ENCODE measurements at regions not wholly inside any gene's neighbourhood (a gene's known extent, or its start where the extent isn't known, plus 50 kb on each side); places are given as distances from the start of the nearest gene placed in this dataset.
A peak's percentile ranks its signal among the peaks of the same experiment; 100 is the strongest.

DNA sequence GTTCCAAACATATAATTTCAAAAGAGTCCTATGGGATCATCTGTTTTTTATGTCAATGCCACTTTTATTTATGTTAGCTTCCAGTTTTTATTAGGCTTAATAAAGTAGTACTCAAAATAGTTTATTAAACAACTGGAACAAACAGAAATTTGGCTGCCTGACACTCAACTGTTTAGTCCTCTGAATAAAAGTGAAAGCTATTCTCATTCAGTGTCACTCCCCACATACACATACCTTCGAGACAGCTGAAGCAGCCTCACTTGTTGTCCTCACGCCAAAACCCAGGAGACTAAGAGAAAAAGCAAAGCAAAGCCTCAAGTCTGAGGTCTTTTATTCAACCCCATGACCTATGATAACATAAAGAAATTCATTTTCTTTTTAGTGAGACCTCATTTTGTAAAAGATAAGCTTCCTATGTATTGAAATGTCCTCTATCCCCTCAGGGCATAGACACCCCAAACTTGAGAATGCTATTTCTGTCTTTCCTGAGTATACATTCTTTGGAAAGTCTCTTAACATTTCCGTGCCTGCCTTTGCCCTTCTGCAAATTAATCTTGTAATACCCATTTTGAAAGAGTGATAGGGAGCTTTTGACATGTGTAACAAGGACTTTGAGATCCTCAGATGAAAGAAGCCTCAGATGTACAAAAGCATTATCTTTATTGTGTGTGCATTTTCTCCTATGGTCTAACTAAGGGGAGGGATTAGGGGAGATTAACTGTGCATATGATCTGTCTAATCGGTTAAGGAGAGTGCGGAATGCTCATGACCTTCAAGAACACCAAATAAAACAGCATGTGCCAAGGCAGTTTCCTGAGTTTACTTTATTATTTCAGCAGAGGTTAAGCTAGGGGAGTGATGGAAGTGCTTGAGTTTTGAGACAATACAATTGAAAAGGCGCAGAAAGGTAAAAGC lies 1523.7 kb upstream of the PIK3C3 start:
- Histone ChIP-seq H3K4me3 (no peak overlapping the region), H3K36me3 (no peaks in the 10 kb centered on the region), H3K9me3 (no peaks in the 10 kb centered on the region), H3K27me3 (no peaks in the 10 kb centered on the region)
- no peak for DNase-seq

DNA sequence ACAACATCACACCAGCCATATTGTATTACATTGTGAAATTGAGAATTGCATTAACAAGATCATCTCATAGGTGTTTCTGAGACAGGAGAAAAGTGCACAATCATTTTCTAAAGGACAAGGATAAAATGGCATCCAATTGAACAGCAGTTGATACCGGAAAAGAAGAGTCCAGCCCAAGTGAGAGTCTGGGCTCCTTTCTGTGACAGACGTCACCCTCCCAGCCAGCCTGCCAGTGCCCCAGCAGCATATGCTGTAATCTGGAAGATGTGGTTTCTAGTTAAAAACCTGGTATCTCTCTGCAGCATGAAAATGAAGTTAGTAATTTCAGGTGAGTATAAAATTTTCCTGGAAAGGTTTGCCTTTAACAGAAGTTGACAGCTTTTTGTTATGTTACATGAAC lies 1531.7 kb upstream of the PIK3C3 start:
- Histone ChIP-seq H3K9me3 (no peaks in the 10 kb centered on the region), H3K36me3 (no peaks in the 10 kb centered on the region), H3K27me3 (no peaks in the 10 kb centered on the region), H3K4me3 (no peak overlapping the region)
- DNase-seq = no peak

DNA sequence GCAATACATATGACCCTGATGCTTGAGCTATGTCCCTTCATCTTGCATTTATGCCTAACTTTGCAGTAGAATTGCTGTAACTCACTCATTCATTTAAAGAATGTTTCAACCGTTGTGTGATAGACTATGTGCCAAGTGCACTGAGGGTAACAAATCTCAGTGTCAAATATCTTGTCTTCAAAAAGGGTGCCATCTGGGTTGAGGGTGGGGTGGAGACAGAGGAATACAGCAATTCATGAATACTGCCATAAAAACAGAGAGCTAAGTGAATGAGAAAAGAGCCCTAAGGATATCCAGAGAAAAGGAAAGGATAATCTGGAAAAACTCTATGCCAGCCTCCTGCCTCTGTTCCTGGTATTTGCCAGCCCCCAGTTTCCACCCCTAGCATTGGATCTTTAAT lies 1534.4 kb upstream of the PIK3C3 start:
- Histone ChIP-seq H3K36me3 (no peaks in the 10 kb centered on the region), H3K27me3 (no peaks in the 10 kb centered on the region), H3K9me3 (no peaks in the 10 kb centered on the region), H3K4me3 (no peak overlapping the region)
- no peak for DNase-seq

DNA sequence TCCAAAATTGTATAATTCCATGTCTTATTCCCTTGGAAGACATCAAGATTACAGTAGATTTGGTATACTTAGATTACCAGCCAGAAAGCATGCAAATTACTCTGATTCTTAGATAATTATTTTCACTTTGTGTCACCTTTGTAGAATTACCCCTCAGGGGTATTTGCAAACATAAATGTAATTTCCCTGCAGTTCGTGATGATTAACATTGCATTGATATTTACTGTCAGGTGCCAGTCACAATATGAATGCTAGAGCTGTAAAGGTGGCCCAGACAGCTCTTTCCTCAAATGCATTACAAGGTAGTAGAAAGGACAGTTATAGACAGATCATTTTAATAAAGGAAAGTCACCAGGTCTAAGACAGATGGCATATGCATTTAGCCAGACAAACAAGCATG lies 1537.5 kb upstream of the PIK3C3 start:
- no peak overlapping the region for H3K4me3 ChIP-seq
- H3K36me3 ChIP-seq = no peaks in the 10 kb centered on the region
- no peaks in the 10 kb centered on the region for H3K27me3 ChIP-seq
- no peaks in the 10 kb centered on the region for H3K9me3 ChIP-seq
- no peak for DNase-seq

DNA sequence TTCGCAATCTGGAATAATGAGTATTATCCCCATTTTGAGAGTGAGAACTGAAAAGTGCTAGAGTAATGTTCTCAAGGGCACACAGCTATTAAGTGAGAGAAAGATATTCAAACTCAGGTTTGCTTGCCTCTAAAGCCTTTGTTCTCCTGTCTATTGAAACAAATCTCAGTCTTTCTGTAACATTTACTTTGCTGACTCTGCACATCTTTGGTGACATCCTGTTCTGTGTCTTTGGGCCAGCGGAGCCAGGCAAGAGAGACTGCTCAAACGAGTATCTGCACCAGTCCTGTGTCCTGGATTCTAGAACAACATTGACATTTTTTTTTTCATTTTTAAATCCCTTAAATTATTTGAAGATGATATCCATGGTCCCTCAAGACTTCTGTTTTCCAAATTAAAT lies 1539.2 kb upstream of the PIK3C3 start:
- H3K36me3 ChIP-seq = no peaks in the 10 kb centered on the region
- no peaks in the 10 kb centered on the region for H3K27me3 ChIP-seq
- no peaks in the 10 kb centered on the region for H3K9me3 ChIP-seq
- no peak for DNase-seq
- H3K4me3 ChIP-seq = no peak overlapping the region

DNA sequence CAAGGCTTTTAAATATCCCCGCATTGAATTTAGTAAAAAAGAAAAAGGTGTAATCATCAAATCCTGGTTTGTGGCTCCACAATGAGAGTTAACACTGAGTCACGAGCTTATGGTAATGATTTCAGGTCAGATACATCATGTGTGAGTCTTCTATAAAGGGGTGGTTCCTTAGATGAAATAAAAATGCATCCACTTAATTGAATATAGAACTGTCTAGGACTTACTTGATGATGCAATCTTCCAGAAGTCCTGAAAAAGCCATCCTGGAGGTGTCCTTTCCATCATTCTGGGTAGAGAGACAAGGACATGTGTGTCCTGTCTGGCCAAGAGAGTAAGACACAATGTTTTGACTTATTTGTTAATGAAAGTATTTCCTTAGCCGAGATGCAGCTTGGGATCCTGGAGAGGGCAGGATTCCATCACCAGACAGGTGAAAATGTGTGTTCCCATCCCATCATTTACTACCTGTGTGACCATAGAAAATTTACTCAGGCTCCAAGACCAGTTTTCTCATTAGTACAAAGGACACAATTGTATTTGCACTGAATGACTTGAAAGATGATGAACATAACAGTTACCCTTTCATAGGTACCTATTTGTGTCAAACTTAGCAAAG lies 1539.8 kb upstream of the PIK3C3 start:
- no peaks in the 10 kb centered on the region for H3K9me3 ChIP-seq
- H3K36me3 ChIP-seq = no peaks in the 10 kb centered on the region
- H3K4me3 ChIP-seq = no peak overlapping the region
- H3K27me3 ChIP-seq = no peaks in the 10 kb centered on the region
- no peak for DNase-seq

DNA sequence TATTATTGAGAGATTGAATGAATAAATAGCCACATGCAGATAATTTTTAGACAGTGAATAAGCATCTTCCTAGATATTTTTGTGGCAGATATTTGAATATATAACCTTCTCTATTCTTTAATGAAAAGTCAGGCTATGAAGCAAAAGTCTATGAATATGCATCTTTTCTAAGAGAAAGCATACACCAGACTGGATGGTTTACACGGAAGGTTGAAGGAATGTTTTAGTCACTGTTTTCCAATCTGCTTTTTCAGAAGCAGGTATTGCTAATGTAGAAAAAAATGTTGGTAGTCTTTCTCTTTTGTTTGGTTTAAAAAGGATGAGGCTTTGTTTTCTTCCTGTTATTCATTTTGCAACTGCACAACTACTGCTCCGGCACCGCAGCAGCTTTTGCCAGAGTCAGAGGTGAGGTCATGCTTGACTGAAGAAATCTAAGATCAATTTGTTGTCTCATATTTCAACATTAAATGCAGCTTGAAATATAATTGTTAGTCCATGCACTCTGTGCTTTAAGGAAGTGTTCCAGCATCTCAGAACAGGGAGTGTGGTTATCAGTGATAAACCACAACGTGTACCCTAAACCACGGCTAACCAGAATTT lies 1540.8 kb upstream of the PIK3C3 start:
- no peaks in the 10 kb centered on the region for H3K27me3 ChIP-seq
- peak; percentile 33 for DNase-seq
- no peaks in the 10 kb centered on the region for H3K36me3 ChIP-seq
- no peak overlapping the region for H3K4me3 ChIP-seq
- H3K9me3 ChIP-seq = no peaks in the 10 kb centered on the region

DNA sequence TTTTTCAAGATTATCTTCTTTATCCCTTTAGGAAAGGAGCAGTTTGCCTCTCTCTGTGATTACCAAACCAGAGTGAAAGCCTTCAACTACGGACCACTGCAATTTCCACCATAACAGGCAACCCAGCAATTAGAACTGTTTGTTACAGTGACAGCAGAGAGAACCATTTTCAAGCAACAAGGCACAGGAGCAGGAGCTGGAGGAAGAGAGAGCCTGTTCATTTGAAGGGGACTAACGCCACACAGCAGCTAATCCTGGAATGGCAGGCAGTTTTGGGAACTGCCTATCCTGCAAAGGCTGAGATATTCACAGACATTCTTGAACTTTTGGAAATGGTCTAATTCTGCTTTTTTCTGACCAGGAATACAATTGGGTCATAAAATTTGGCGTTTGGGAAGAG lies 1541.9 kb upstream of the PIK3C3 start:
- H3K36me3 ChIP-seq = no peaks in the 10 kb centered on the region
- no peaks in the 10 kb centered on the region for H3K27me3 ChIP-seq
- no peaks in the 10 kb centered on the region for H3K9me3 ChIP-seq
- peak; percentile 7 for DNase-seq
- no peak overlapping the region for H3K4me3 ChIP-seq

DNA sequence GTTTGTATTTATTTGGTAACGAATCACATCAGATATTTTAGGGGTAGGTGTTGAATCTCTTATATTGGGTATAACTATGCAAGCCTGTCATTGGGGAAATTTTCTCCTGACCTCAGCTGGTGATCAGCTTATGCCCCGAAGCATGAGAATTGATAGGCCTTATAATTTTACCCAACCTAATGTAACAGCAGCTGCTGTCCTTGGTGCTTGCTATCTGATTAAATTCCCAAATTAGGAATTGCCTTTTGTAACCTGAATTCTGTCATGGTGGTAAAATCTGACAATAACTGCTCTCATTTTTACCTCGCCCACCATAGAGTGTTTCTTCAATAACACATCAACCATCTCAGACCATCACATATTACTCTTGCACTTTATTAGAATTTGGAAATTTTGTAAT lies 1542.6 kb upstream of the PIK3C3 start:
- no peak for DNase-seq
- H3K4me3 ChIP-seq = no peak overlapping the region
- H3K36me3 ChIP-seq = no peaks in the 10 kb centered on the region
- H3K27me3 ChIP-seq = no peaks in the 10 kb centered on the region
- H3K9me3 ChIP-seq = no peaks in the 10 kb centered on the region

DNA sequence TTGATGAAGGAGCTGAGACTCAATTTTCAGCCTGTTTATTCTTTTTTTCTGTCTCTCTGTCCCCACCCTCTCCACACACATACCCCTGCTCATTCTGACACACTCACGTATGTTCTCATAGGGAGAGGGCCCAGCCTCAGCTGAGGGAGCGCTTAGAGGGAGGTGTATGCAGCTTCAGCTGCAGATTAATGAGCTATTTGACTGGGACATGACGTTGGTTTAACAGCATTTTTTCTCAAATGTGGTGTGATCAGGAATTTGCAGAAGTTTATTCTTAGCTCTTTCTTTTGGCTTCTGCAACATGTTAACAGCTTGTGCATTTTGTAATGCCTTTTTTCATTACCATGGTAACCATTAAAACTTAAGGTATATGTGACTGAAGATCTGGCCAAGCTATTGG lies 1547.1 kb upstream of the PIK3C3 start:
- no peak for DNase-seq
- Histone ChIP-seq H3K9me3 (no peaks in the 10 kb centered on the region), H3K4me3 (no peak overlapping the region), H3K36me3 (no peaks in the 10 kb centered on the region), H3K27me3 (no peaks in the 10 kb centered on the region)

DNA sequence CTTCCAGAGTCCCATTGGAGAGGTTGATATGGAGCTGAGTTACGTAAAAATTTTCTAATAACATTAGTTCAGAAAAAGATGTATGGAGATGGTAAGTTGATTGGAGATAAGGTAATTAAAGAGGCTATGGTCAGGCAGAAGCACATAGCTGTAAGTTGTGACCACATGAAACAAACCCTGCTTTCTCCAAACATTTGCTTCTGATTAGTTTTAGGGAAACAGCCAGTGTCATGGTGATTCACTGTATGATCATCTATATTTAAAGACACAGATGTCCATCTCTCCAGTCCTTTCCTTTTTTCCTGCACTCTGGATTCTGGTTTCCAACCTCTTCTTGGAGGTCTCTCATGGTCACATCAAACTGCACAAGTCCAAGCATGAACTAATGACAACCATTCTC lies 1550.8 kb upstream of the PIK3C3 start:
- H3K9me3 ChIP-seq = no peaks in the 10 kb centered on the region
- H3K36me3 ChIP-seq = no peaks in the 10 kb centered on the region
- no peak for DNase-seq
- H3K27me3 ChIP-seq = no peaks in the 10 kb centered on the region
- H3K4me3 ChIP-seq = no peak overlapping the region

DNA sequence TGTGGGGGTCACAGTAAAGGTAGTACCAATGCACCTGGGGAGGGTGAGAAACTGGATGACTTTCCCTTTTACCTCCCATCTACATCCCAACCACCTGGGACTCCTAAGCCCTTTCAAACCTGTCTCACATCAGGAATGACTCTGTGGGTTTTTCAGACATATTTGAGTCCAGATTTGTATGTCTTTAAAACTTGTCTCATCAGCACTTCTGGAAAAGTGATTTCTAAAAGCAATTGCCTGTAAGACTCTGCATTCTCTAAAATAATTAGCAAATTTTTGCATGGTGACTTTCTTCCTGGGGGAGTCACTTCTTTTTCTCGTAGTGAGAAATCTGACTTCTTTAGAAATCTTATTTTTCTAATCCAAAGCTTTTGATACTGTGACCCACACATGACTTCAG lies 1553.0 kb upstream of the PIK3C3 start:
- Histone ChIP-seq H3K9me3 (no peaks in the 10 kb centered on the region), H3K27me3 (no peaks in the 10 kb centered on the region), H3K4me3 (no peak overlapping the region), H3K36me3 (no peaks in the 10 kb centered on the region)
- no peak for DNase-seq

DNA sequence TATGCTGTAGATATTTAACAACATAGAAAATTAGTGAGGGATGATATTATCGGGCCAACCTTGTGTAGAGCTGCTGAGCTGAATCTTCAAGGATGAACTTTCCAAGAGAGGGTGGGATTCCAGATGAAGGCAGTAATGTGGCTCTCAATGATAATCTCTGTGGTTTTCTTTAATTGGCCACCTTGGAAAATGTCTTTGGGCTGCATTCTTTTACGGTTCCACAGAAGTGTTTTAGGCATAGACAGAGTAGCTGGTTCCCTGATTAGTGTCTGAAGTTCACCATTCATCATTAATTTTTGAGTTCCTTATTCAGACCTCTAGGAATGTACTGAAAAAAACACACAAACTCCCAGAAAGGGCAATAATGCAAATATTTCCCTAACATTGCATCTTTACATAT lies 1566.9 kb upstream of the PIK3C3 start:
- Histone ChIP-seq H3K36me3 (no peaks in the 10 kb centered on the region), H3K9me3 (no peaks in the 10 kb centered on the region), H3K27me3 (no peaks in the 10 kb centered on the region), H3K4me3 (no peak overlapping the region)
- DNase-seq = no peak

DNA sequence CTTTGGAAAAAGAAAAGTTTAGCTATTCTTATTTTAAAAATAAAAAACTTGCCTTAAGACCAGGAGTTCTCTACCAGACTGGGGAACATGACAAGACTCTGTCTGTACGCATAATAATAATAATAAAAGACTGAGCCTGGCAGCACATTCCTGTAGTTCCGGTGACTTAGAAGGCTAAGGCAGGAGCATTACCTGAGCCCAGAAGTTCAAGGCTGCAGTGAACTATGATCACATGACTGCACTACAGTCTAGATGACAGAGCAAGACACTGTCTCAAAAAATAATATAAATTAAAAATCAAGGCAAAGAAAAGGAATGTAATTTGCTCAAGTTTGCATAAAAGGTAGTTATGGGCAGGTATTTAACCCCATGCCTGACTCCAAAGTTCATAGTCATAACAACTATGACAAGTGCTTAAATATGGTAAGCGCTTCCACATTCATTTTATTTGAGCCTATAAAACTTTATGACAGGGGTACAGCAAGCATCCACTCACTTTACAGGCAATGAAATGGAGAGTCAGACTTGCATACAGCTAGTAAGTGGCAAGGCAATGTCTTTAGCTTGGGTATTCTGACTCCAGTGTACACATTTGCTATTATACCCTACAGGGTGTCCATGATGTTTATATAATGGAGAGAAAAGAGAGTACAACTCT lies 1567.8 kb upstream of the PIK3C3 start:
- Histone ChIP-seq H3K27me3 (no peaks in the 10 kb centered on the region), H3K36me3 (no peaks in the 10 kb centered on the region), H3K9me3 (no peaks in the 10 kb centered on the region), H3K4me3 (no peak overlapping the region)
- no peak for DNase-seq

DNA sequence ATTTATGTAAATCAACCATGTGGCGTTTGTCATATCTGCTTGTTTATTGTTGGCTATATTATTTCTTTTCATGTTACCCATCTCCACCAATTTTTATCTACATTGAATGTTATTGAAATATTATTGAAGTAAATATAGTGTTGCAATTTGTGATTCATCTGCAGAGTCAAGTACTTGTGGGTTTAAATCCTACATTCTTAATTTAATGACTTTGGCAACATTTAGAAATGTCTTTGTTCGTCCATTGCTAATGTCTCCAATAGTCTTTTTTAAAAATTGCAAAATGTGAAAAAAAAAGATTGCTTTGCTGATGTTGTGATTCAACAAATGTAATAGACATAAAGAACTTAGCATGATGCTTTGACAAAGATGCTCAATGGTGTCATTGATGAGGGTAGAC lies 1572.8 kb upstream of the PIK3C3 start:
- Histone ChIP-seq H3K9me3 (no peaks in the 10 kb centered on the region), H3K4me3 (no peak overlapping the region), H3K27me3 (no peaks in the 10 kb centered on the region), H3K36me3 (no peaks in the 10 kb centered on the region)
- DNase-seq = no peak

DNA sequence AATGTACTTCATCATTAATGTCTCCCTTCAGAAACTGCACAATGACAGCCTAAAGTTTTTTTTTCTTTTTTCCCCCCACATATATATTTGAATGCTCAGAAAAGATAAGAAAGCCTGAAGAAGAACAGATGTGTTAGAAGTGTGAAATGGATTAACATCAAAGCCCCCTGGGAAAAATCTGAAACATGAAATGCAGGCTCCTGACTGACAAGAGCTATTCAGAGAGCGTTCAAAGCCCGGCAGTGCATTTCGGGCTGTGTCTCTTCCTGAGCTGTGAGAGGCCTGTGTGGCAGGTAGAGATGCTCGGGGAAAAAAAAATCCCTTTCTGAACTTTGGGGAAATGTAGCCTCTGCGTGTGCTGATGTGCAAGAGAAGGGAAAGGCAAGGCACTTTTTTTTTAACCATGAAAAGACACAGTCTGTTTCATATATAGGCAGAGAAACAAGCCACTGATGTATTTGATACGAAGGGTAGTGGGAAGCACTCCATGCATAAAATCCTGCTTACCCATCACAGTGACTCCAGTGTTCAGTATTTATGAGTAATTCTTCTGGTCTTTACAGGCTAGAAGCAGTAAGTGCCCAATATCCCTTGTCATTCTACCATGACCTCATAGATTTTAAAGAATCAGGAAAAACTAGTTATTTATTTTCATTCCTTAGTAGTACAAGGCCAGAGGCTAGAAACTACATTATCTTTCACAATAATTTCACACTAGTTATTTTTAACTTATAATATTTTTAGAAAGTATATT lies 1574.2 kb upstream of the PIK3C3 start:
- Histone ChIP-seq H3K9me3 (no peaks in the 10 kb centered on the region), H3K36me3 (no peaks in the 10 kb centered on the region), H3K4me3 (no peak overlapping the region), H3K27me3 (no peaks in the 10 kb centered on the region)
- no peak for DNase-seq

DNA sequence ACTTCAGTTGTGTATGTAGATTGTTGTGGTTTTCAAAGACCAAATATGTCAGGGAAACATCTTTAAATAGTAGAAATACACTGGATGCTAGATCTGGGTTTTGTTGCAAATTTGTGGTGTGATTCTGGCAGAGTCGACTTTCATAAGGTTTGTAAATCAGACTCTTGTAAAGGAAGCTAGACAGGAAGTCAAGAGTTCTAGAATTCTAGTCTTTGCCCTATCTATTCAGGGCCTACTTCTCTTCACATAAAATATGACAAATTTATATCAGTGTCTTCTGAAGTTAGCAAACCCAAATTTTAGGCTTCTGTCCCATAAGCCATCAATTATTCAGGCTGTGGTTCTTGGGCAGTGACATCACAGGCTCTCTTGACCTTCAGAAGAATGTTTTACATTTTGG lies 1579.2 kb upstream of the PIK3C3 start:
- Histone ChIP-seq H3K9me3 (no peaks in the 10 kb centered on the region), H3K4me3 (no peak overlapping the region), H3K27me3 (no peaks in the 10 kb centered on the region), H3K36me3 (no peaks in the 10 kb centered on the region)
- DNase-seq = no peak

Data from MG63 (cell line).